ENCODE measurements at regions not wholly inside any gene's neighbourhood (a gene's known extent, or its start where the extent isn't known, plus 50 kb on each side); places are given as distances from the start of the nearest gene placed in this dataset.

GRCh38 chr18:38454764-38455469 is 889.3 kb upstream of the CELF4 start:
- TF ChIP-seq CTCF (IDR thresholded peaks at IDR 0.05) = no peak
- no peak for TF ChIP-seq POLR2A (IDR thresholded peaks at IDR 0.05)

Measured in sigmoid colon (tissue), 3 donors.